DND-41 (cell line): ENCODE measurements at regions not wholly inside any gene's neighbourhood (a gene's known extent, or its start where the extent isn't known, plus 50 kb on each side); places are given as distances from the start of the nearest gene placed in this dataset.

Source experiments
- ATAC-seq: fragments of 200-7000 bp; cut with Tn5 transposase; 3 replicates; pipeline ENCODE4 v1.9.1; 2021; ENCODE audit warnings: low read depth; ENCODE audit not compliant: insufficient read depth
- DNase-seq: peaks from one replicate; pipeline ENCODE4 v3.0.0-alpha.2; 2020
- H2AFZ ChIP-seq: 2 replicates; pipeline ENCODE4 v1.6.0; 2012; ENCODE audit warnings: low read depth, low read length
- H3K27ac ChIP-seq: 2 replicates; pipeline ENCODE4 v1.5.1; 2012; ENCODE audit warnings: low read length, inconsistent platforms
- H3K27me3 ChIP-seq: fragments of 200-600 bp; sonication (generic); 2 replicates; pipeline ENCODE4 v1.6.0; 2012; ENCODE audit warnings: low read length, mild to moderate bottlenecking, inconsistent platforms; ENCODE audit not compliant: insufficient read depth, poor library complexity
- H3K36me3 ChIP-seq: 2 replicates; pipeline ENCODE4 v1.5.1; 2012; ENCODE audit warnings: low read length, inconsistent platforms; ENCODE audit not compliant: insufficient read depth
- H3K4me1 ChIP-seq: 2 replicates; pipeline ENCODE4 v1.5.1; 2012; ENCODE audit warnings: mild to moderate bottlenecking, low read length; ENCODE audit not compliant: insufficient read depth
- H3K4me2 ChIP-seq: 2 replicates; pipeline ENCODE4 v1.6.0; 2012; ENCODE audit warnings: mild to moderate bottlenecking, moderate library complexity, low read length, inconsistent platforms; ENCODE audit not compliant: insufficient read depth
- H3K4me3 ChIP-seq, 2 experiments: fragments of 200-600 bp in 1 of 2; shearing (Covaris generic) in 1 of 2; 2 replicates each; pipeline ENCODE4 v1.5.1; 2012 to 2016; ENCODE audit warnings: inconsistent platforms in 2 of 2, low read length in 2 of 2, mild to moderate bottlenecking in 2 of 2, low read depth in 1 of 2, moderate library complexity in 1 of 2
- H3K79me2 ChIP-seq: 2 replicates; pipeline ENCODE4 v1.6.0; 2012; ENCODE audit warnings: low read length, inconsistent platforms; ENCODE audit not compliant: insufficient read depth
- H3K9ac ChIP-seq: 2 replicates; pipeline ENCODE4 v1.6.0; 2012; ENCODE audit warnings: low read depth, mild to moderate bottlenecking, inconsistent platforms, low read length, moderate library complexity
- H3K9me3 ChIP-seq: 2 replicates; pipeline ENCODE4 v1.5.1; 2012; ENCODE audit warnings: low read length, moderate library complexity, mild to moderate bottlenecking, inconsistent platforms; ENCODE audit not compliant: insufficient read depth, severe bottlenecking
- H4K20me1 ChIP-seq: 2 replicates; pipeline ENCODE4 v1.6.0; 2012; ENCODE audit warnings: low read length; ENCODE audit not compliant: insufficient read depth
- CTCF ChIP-seq: IDR thresholded peaks from 2 replicates; pipeline ENCODE4 v1.5.1; 2012; ENCODE audit warnings: borderline replicate concordance, low read length, moderate library complexity, mild to moderate bottlenecking; ENCODE audit not compliant: poor library complexity, severe bottlenecking; ENCODE audit errors: extremely low read depth
- EZH2 ChIP-seq: IDR thresholded peaks from 3 replicates; pipeline ENCODE4 v1.6.1; 2012; ENCODE audit warnings: borderline replicate concordance, low read depth, mild to moderate bottlenecking, moderate library complexity, low read length, inconsistent platforms; ENCODE audit not compliant: severe bottlenecking

- TF ChIP-seq CTCF: no peak
- TF ChIP-seq EZH2: no peak
- DNase-seq: no peak
These were observed 461.0 kb downstream of the FOXG1 start for GRCh38 chr14:29227631-29228030.

GRCh38 chr14:29232153-29232552, 465.6 kb downstream of the FOXG1 start:
- H3K4me2 ChIP-seq: no peak overlapping the region
- H3K79me2 ChIP-seq: no peaks in the 10 kb centered on the region
- no peaks in the 10 kb centered on the region for H3K36me3 ChIP-seq
- no peak overlapping the region for H3K9ac ChIP-seq
- H3K9me3 ChIP-seq: no peaks in the 10 kb centered on the region
- no peak for DNase-seq
- TF ChIP-seq CTCF: no peak
- TF ChIP-seq EZH2: no peak
- no peaks in the 10 kb centered on the region for H3K27me3 ChIP-seq
- H3K27ac ChIP-seq: no peak overlapping the region
- H4K20me1 ChIP-seq: no peaks in the 10 kb centered on the region
- no peak for ATAC-seq
- no peaks in the 10 kb centered on the region for H3K4me1 ChIP-seq
- no peak overlapping the region for H2AFZ ChIP-seq
- H3K4me3 ChIP-seq: no peak overlapping the region

More at GRCh38 chr14:29227631-29228030, 461.0 kb downstream of the FOXG1 start:
- H3K4me3 ChIP-seq: no peak overlapping the region
- ATAC-seq: no peak
- H4K20me1 ChIP-seq: no peaks in the 10 kb centered on the region
- no peaks in the 10 kb centered on the region for H3K27me3 ChIP-seq
- no peaks in the 10 kb centered on the region for H3K9me3 ChIP-seq
- H3K9ac ChIP-seq: no peak overlapping the region
- H3K36me3 ChIP-seq: no peaks in the 10 kb centered on the region
- H3K27ac ChIP-seq: no peak overlapping the region
- H3K79me2 ChIP-seq: no peaks in the 10 kb centered on the region
- no peak overlapping the region for H2AFZ ChIP-seq
- H3K4me2 ChIP-seq: no peak overlapping the region
- no peaks in the 10 kb centered on the region for H3K4me1 ChIP-seq

- no peak for ATAC-seq
These were observed 466.1 kb downstream of the FOXG1 start for GRCh38 chr14:29232711-29233110.

More at GRCh38 chr14:29232711-29233110, 466.1 kb downstream of the FOXG1 start:
- no peak for DNase-seq
- no peak overlapping the region for H3K9ac ChIP-seq
- no peaks in the 10 kb centered on the region for H4K20me1 ChIP-seq
- H3K79me2 ChIP-seq: no peaks in the 10 kb centered on the region
- H3K36me3 ChIP-seq: no peaks in the 10 kb centered on the region
- no peaks in the 10 kb centered on the region for H3K4me1 ChIP-seq
- no peak overlapping the region for H2AFZ ChIP-seq
- H3K27me3 ChIP-seq: no peaks in the 10 kb centered on the region
- no peak overlapping the region for H3K4me2 ChIP-seq
- no peak for TF ChIP-seq EZH2
- no peak for TF ChIP-seq CTCF
- no peaks in the 10 kb centered on the region for H3K9me3 ChIP-seq
- no peak overlapping the region for H3K4me3 ChIP-seq
- H3K27ac ChIP-seq: no peak overlapping the region
